ENCODE measurements at regions not wholly inside any gene's neighbourhood (a gene's known extent, or its start where the extent isn't known, plus 50 kb on each side); places are given as distances from the start of the nearest gene placed in this dataset.

DNA sequence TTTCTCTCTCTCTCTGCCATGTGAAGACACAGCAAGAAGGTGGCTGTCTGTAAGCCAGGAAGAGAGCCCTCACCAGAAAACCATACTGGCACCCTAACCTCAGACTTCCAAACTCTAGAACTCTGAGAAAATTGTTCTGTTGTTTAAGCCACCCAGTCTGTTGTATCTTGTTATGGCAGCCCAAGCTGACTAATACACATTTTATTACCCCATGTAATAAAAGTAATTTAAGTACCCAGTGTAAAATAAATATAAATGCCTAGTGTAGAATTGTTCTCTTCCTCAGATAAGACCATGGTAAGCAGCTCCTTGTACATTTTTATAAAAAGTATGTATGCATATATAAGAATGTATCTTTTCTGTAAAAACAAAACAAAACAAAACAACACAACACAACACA is 119.7 kb downstream of the DTL start:
- no peak for TF ChIP-seq POLR2A (IDR thresholded peaks at IDR 0.05)
- no peak for TF ChIP-seq CTCF (IDR thresholded peaks at IDR 0.05)
- peaks cover 0 to 16% (median 7%) of the 10 kb centered on the region in 4 donors for H3K4me1 ChIP-seq
- H3K4me3 ChIP-seq, result no peak overlapping the region
- H3K9me3 ChIP-seq, result no peaks in the 10 kb centered on the region
- H3K27me3 ChIP-seq, result no peaks in the 10 kb centered on the region
- DNase-seq (no peak), ATAC-seq (no peak)
- intact Hi-C loops (cut with DNase I), result no loop called here
- no peaks in the 10 kb centered on the region for H3K36me3 ChIP-seq
- no peak overlapping the region for H3K27ac ChIP-seq

GRCh38 chr1:212157252-212157651 is 121.7 kb downstream of the DTL start:
- Histone ChIP-seq H3K4me1 (peaks cover 0 to 19% (median 9%) of the 10 kb centered on the region in 4 donors), H3K27me3 (no peaks in the 10 kb centered on the region), H3K4me3 (no peak overlapping the region), H3K9me3 (no peaks in the 10 kb centered on the region), H3K36me3 (no peaks in the 10 kb centered on the region), H3K27ac (peak overlapping the region in 1 of 3 donors; percentile 48)
- DNase-seq (peak; percentile 44 to 75 (median 65)), ATAC-seq (peak; percentile 57 to 84 (median 76))
- WGBS (ENCODE audit: insufficient coverage, low coverage, low lambda C conversion rate, missing lambda C conversion rate), result 34% methylated on average over 6 of the region's 6 CpGs
- intact Hi-C loops (cut with DNase I), result no loop called here
- TF ChIP-seq CTCF (IDR thresholded peaks at IDR 0.05) (no peak), POLR2A (IDR thresholded peaks at IDR 0.05) (no peak)

GRCh38 chr1:212158912-212159796 is 123.6 kb downstream of the DTL start:
- intact Hi-C loops (cut with DNase I), result no loop called here
- TF ChIP-seq POLR2A (IDR thresholded peaks at IDR 0.05) (no peak), CTCF (IDR thresholded peaks at IDR 0.05) (no peak)
- DNase-seq, result peak; percentile 73 to 87 (median 84)

DNA sequence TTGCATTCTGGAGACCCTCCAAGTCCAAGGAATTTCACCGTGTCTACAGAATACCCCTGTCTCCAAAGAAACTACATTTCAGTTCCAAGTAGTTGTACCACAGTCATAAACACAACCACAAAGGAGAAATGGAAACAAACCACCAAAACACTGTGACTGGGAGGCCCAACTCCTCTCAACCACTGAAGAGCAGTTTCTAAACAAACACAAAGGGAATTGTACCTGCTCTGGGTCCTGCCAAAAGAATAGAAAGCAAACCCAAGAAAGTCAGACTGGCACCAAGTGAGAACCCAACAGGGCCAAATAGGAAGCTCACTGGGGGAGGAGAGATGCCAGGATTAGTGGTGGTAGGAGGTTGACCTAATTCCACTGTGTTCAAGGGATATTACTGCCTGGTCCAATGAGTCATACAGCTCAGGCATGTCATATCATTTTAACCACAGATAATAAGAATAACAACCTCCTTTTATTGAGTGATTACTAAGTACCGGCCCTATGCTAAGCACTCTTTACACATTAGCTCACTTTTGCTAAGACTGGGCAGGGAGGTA is 123.9 kb upstream of the PPP2R5A start:
- no peak for DNase-seq
- no peaks in the 10 kb centered on the region for H3K27me3 ChIP-seq
- TF ChIP-seq POLR2A (IDR thresholded peaks at IDR 0.05) (no peak), CTCF (IDR thresholded peaks at IDR 0.05) (no peak)
- H3K36me3 ChIP-seq, result no peaks in the 10 kb centered on the region
- ATAC-seq, result peak in 1 of 4 donors; percentile 54
- 47% methylated on average over 2 of the region's 2 CpGs for WGBS (ENCODE audit: insufficient coverage, low coverage, low lambda C conversion rate, missing lambda C conversion rate)
- no peaks in the 10 kb centered on the region for H3K9me3 ChIP-seq
- H3K27ac ChIP-seq, result no peak overlapping the region
- H3K4me3 ChIP-seq, result no peak overlapping the region
- H3K4me1 ChIP-seq, result peaks cover 0 to 27% (median 13%) of the 10 kb centered on the region in 4 donors
- intact Hi-C loops (cut with DNase I), result no loop called here

More at GRCh38 chr1:212158912-212159796, 123.6 kb downstream of the DTL start:
- H3K36me3 ChIP-seq, result no peaks in the 10 kb centered on the region
- WGBS (ENCODE audit: insufficient coverage, low coverage, low lambda C conversion rate, missing lambda C conversion rate), result 10% methylated on average over 3 of the region's 7 CpGs
- peak overlapping the region; percentile 51 to 76 (median 70) for H3K27ac ChIP-seq
- peak; percentile 85 to 93 (median 90) for ATAC-seq
- H3K4me1 ChIP-seq, result peaks cover 0 to 27% (median 13%) of the 10 kb centered on the region in 4 donors
- no peaks in the 10 kb centered on the region for H3K9me3 ChIP-seq
- H3K4me3 ChIP-seq, result no peak overlapping the region
- no peaks in the 10 kb centered on the region for H3K27me3 ChIP-seq
